ENCODE measurements at regions not wholly inside any gene's neighbourhood (a gene's known extent, or its start where the extent isn't known, plus 50 kb on each side); places are given as distances from the start of the nearest gene placed in this dataset.
"Not testable (repeated sequence)": the region's sequence is repeated elsewhere in the genome, so short reads cannot be mapped to it uniquely, and the experiment has no call there.

GRCh38 chr3:137583256-137583655 is 180.9 kb upstream of the SOX14 start:
- no peaks in the 10 kb centered on the region for H3K36me3 Mint-ChIP-seq (ENCODE audit: low read depth)
- H3K27ac Mint-ChIP-seq, result no peak overlapping the region
- peaks cover 23% of the 10 kb centered on the region for H3K9me3 Mint-ChIP-seq
- H3K27me3 Mint-ChIP-seq (ENCODE audit: insufficient read depth), result no peaks in the 10 kb centered on the region; the same call in 1 of the 2 replicates
- H3K4me3 Mint-ChIP-seq, result no peak overlapping the region
- DNase-seq, result no peak
- no peaks in the 10 kb centered on the region for H3K4me1 Mint-ChIP-seq (ENCODE audit: low read depth)
- TF ChIP-seq CTCF (IDR thresholded peaks at IDR 0.05), result no peak

GRCh38 chr3:137588871-137589270 is 175.2 kb upstream of the SOX14 start:
- Mint-ChIP-seq H3K36me3 (ENCODE audit: low read depth) (no peaks in the 10 kb centered on the region), H3K4me1 (ENCODE audit: low read depth) (no peaks in the 10 kb centered on the region), H3K4me3 (no peak overlapping the region), H3K27ac (no peak overlapping the region), H3K27me3 (ENCODE audit: insufficient read depth) (no peaks in the 10 kb centered on the region), H3K9me3 (peaks cover 24% of the 10 kb centered on the region)
- DNase-seq, result no peak
- no peak for TF ChIP-seq CTCF (IDR thresholded peaks at IDR 0.05)

- DNase-seq; H3K27me3 Mint-ChIP-seq (ENCODE audit: insufficient read depth); H3K4me3 Mint-ChIP-seq; H3K27ac Mint-ChIP-seq; H3K36me3 Mint-ChIP-seq (ENCODE audit: low read depth); H3K4me1 Mint-ChIP-seq (ENCODE audit: low read depth): not testable (repeated sequence)
- H3K9me3 Mint-ChIP-seq, result peaks cover 45% of the 10 kb centered on the region
These were observed 168.7 kb upstream of the SOX14 start for GRCh38 chr3:137595415-137595814.

- TF ChIP-seq CTCF (IDR thresholded peaks at IDR 0.05), result no peak
- Mint-ChIP-seq H3K27ac (no peak overlapping the region), H3K27me3 (ENCODE audit: insufficient read depth) (peaks cover 1% of the 10 kb centered on the region; the same call in 1 of the 2 replicates), H3K9me3 (peaks cover 3% of the 10 kb centered on the region; the same call in 1 of the 2 replicates), H3K36me3 (ENCODE audit: low read depth) (no peaks in the 10 kb centered on the region), H3K4me1 (ENCODE audit: low read depth) (no peaks in the 10 kb centered on the region), H3K4me3 (no peak overlapping the region)
- no peak for DNase-seq
These were observed 153.4 kb upstream of the SOX14 start for GRCh38 chr3:137610723-137611122.

- H3K4me1 Mint-ChIP-seq (ENCODE audit: low read depth), result no peaks in the 10 kb centered on the region
- H3K4me3 Mint-ChIP-seq, result no peak overlapping the region
- peaks cover 12% of the 10 kb centered on the region for H3K9me3 Mint-ChIP-seq
- H3K27ac Mint-ChIP-seq, result no peak overlapping the region
- no peaks in the 10 kb centered on the region for H3K27me3 Mint-ChIP-seq (ENCODE audit: insufficient read depth)
- TF ChIP-seq CTCF (IDR thresholded peaks at IDR 0.05), result no peak
- no peak for DNase-seq
- H3K36me3 Mint-ChIP-seq (ENCODE audit: low read depth), result no peaks in the 10 kb centered on the region
These were observed 151.8 kb upstream of the SOX14 start for GRCh38 chr3:137612291-137612690.

- TF ChIP-seq CTCF (IDR thresholded peaks at IDR 0.05), result no peak
- Mint-ChIP-seq H3K27ac (no peak overlapping the region), H3K27me3 (ENCODE audit: insufficient read depth) (no peaks in the 10 kb centered on the region), H3K4me3 (no peak overlapping the region), H3K4me1 (ENCODE audit: low read depth) (no peaks in the 10 kb centered on the region), H3K36me3 (ENCODE audit: low read depth) (no peaks in the 10 kb centered on the region), H3K9me3 (peaks cover 23% of the 10 kb centered on the region)
- no peak for DNase-seq
These were observed 148.3 kb upstream of the SOX14 start for GRCh38 chr3:137615659-137616418.

Measured in HFFc6 (cell line).